GM19351 (cell line): ENCODE measurements at regions not wholly inside any gene's neighbourhood (a gene's known extent, or its start where the extent isn't known, plus 50 kb on each side); places are given as distances from the start of the nearest gene placed in this dataset.

ENCODE experiments used
- ATAC-seq: cut with Tn5 transposase; IDR thresholded peaks from one replicate; pipeline ENCODE4 v1.9.1; 2021; ENCODE audit warnings: mild to moderate bottlenecking, moderate library complexity; ENCODE audit not compliant: unreplicated experiment

DNA sequence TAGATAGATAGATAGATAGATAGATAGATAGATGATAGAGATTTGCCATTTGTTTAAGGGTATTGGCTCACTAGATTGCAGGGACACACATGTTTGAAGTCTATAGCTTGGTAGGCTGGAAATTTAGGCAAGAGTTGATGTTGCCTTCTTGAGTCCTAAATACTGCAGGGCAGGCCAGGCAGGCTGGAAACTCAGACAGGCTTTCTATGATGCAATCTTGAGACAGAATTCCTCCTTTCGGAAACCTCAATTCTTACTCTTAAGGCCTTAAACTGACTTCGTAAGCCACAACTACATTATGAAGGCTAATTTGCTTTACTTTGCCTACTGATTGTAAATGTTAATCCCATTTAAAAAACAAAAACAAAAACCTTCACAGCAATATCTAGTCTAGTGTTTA, 322.9 kb upstream of the AKR1E2 start:
- ATAC-seq: no peak

- ATAC-seq: no peak
These were observed 324.7 kb upstream of the AKR1E2 start for GRCh38 chr10:4501306-4501705.

GRCh38 chr10:4498711-4499251, 327.2 kb upstream of the AKR1E2 start:
- ATAC-seq: no peak

GRCh38 chr10:4494551-4494950, 331.5 kb upstream of the AKR1E2 start:
- no peak for ATAC-seq

DNA sequence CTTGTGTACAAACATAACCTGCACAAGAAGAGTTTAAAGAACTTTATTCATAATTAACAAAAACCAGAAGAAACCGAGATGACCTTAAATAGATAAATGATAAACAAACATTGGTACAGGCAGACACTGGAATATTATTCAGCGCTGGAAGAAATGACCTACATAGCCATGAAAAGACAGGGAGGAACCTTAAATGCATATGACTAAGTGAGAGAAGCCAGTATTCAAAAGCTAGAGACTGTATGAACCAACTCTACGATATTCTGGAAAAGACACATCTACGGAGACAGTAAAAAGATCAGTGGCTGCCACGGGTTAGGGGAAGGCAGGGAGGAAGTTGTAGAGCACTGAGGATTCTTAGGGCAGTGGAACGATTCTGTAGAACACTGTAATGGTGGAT, 333.8 kb upstream of the AKR1E2 start:
- ATAC-seq: no peak

DNA sequence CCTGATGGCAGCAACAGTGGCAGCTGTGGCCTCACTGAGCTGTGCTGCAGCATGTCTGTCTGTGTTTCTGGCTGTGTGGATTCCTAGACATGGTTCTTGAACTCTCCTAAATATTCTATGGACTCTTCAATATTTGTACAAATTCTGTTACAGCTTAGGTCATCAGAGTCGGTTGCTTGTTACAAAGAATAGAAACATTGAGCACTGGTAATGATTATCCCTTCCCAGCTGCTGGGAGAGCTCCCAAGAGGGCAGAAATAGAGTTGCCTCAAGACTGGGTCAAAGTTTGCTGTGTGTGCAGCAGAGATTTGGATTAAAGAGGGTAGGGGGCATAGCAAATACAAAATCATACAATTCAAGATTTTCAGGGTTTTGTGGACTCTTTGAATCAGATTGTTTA, 337.1 kb upstream of the AKR1E2 start:
- no peak for ATAC-seq

DNA sequence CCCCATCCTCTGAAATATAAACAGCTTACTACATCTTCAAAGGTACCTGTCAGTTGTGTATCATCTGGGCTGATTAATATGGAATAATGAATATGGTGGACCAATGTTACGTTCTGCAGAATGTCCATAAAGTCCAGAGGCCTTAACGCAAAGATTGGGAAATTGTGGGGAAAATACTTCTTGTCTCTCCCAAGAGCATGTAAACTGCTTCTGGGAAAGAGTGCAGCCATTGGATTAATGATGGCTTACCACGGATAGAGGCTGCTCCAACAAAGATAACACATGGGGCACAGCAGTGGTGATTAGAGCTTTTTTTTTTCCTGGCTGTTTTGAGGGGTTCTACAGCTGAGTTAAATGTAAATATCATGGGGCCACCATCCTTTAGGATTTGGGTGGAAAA, 340.4 kb upstream of the AKR1E2 start:
- ATAC-seq: no peak

DNA sequence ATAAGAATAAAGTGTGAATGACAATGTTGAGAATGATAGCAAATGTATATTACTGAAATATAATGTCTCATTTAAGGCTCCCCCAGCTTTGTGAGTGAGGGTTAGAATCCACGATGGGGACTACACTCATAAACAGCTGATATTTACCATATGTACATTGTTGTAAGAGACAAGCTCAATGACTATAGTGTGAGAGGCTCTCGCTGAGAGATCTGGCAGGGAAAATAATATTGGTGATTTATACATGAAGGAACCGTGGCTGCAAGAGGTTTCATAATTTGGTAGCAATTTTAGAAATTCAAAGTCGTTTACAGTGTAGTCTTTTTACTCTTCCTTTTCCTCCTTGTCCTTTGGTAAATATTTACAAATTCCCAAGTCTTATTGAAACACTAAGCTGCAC, 342.2 kb upstream of the AKR1E2 start:
- ATAC-seq: no peak

- ATAC-seq: no peak
These were observed 343.3 kb upstream of the AKR1E2 start for GRCh38 chr10:4482659-4483058.

- ATAC-seq: no peak
These were observed 344.8 kb upstream of the AKR1E2 start for GRCh38 chr10:4481192-4481591.

DNA sequence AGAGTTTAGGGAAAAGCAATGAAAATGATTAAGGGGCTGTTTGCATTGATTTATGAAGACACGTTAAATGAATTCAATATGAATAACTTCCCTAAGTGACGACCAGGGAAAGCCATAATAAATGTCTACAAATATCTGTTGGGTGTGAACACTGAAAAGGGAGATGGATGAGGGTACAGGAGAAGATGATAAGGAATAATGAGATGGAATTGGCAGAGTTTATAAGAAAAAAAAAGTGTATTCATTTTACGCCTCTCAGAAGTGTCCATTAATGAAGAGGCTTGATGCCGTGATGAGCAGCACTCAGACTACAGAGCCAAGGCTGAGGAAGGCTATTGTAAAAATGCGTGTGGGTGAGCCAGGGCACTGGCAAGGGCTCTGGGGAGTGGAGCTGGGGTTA, 346.7 kb upstream of the AKR1E2 start:
- ATAC-seq: no peak

GRCh38 chr10:4477664-4478063, 348.3 kb upstream of the AKR1E2 start:
- no peak for ATAC-seq

DNA sequence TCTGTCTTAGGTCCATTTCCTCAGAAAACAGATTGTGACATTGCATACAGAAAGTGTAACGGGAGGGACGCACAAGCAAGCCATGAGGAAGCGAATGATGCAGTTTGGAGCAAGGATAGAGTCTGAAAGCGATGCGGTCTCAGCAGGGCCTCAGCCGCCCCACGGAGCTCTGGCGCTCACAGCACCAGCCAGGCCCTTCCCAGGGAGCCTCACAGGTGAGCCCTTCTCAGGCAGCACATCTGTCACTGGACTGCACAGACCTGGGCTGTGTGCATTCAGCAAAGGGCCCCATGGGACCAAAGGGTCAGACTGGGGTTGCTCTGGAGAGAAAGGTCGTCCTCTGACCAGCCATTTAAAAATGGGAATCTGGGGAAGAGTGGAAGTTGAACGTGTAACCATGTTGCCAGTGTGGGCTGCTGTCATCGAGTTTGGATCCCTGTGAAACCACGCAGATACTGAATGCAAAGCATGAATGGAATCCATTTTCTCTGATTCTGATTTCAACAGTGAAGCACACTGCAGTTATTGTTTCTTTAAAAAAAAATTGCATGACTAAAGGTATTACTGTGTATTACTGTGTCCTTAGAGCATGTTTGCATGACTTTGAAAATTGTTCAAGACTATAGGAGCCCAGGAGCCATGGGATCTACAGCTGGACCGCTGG, 350.0 kb upstream of the AKR1E2 start:
- no peak for ATAC-seq

DNA sequence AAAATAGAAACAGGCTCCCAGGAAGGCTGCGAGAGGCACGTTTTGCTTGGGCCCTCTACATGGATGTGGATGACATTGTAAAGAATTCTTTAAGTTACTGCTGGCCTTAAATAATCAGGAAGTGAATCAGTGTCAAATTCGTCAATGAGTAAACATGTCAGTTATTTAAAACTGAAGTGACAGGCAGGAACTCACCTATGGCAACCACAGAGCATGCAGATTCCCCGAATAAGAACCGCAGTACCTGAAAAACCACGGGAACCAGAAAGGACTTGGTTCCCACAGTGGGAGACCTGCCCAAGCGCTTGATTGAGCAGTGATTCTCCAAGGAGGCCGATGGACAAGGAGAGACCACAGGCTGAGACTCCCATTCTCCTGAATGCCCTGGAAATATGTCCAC, 351.2 kb upstream of the AKR1E2 start:
- no peak for ATAC-seq

GRCh38 chr10:4473977-4474376, 352.0 kb upstream of the AKR1E2 start:
- no peak for ATAC-seq

DNA sequence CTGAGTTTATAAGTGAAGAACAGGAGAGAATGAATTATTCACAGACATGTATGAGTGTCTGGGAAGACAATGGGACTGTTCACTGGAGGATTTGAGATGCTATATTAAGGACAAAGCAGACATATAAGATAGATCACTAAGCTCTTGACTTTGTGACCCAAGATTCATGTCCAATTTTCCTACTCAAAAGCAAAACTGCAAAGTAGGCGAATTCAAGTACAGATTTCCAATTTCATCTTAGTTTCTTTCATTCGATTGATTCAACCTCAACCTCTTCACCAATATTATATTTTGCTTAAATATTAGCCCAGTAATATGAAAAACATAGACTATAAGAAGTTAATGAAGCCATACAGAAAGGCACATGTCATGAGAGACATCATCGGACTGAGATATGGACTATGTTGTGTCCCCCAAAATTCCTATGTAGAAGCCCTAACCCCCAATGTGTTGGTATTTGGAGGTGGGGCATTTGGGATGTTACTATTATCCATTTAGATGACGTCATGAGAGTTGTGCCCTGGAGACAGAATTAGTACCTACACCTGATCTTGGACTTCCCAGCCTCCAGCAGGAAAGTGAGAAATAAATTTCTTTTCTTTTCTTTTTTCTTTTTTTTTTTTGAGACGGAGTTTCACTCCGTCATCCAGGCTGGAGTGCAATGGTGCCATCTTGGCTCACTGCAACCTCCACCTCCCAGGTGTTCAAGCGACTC, 353.7 kb upstream of the AKR1E2 start:
- no peak for ATAC-seq

DNA sequence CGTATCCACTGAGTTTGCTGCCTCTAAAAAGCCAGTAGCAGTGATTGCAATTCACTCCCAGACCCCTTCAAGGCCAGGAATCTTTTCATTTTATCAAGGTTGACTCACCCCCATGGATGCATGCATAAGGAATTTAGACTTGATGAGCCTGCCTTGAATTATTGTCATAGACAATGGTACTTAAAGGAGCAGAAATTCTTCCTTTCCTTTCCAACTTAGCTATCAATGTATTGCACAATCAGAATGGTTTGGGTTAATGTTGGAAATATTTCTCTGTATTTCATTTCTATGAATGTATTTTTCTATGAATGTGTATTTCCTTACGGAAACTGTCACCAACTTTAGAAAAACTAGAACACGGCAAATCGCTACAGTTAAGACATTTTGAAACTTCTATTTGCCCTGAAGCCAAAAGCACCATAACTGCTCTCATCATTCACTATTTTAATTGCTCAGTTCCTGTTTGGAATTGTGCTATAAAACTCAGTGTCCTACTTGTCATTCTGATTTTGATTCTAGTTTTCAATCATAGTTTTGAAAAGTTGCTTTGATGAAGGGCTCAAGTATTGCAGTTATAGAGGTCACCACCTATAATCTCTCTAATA, 355.7 kb upstream of the AKR1E2 start:
- no peak for ATAC-seq

- no peak for ATAC-seq
These were observed 358.5 kb upstream of the AKR1E2 start for GRCh38 chr10:4467481-4467880.

DNA sequence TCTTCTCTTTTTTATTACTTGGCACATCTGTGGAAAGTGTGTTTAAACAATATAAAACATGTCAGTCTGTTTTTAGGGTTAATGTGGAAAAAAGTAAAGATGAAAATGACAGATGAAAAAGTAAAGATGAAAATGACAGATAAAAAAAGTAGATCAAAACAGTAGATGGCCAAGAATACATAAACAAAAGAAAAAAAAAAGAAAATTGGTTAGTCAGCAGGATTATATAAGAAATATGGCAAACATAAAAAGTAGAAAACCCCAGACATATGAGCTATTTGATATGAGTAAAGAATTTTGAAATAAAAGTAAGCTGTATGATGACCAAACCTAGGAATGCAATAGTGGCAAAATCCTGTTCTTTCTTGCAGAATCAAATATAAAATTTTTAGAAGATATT, 365.7 kb upstream of the AKR1E2 start:
- no peak for ATAC-seq

GRCh38 chr10:4459531-4459930, 366.5 kb upstream of the AKR1E2 start:
- ATAC-seq: no peak

DNA sequence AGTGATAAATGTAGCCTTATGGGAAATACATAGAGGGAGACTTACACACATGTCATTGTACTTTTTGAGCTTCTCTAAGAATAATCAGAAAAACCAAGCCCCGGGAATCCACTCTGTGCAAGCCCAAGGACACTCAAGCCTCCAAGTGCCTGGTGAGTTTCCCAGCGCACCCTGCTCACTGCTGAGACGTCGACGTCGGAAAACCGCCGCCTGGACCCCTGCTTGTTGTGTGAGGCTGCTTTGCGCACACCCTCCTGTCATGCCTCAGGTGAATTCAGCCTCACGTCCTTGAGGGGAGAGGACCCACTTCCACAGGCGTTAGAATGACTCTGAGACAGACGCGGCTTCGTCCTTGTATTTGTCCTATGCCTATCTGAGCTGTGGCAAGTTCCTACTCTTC, 368.4 kb upstream of the AKR1E2 start:
- no peak for ATAC-seq

GRCh38 chr10:4456776-4457175, 369.2 kb upstream of the AKR1E2 start:
- ATAC-seq: no peak
